Activated naive CD4-positive, alpha-beta T cell treated with anti-CD3 and anti-CD28 coated beads, Interleukin-2, amount 50 U/mL, for 72 hours (primary cell): ENCODE measurements at regions not wholly inside any gene's neighbourhood (a gene's known extent, or its start where the extent isn't known, plus 50 kb on each side); places are given as distances from the start of the nearest gene placed in this dataset.
A peak's percentile ranks its signal among the peaks of the same experiment; 100 is the strongest.
"Not testable (repeated sequence)": the region's sequence is repeated elsewhere in the genome, so short reads cannot be mapped to it uniquely, and the experiment has no call there.

ENCODE experiments used
- ATAC-seq, 2 donors: fragments of 150-1000 bp; cut with Tn5 transposase; 2 replicates each; pipeline ENCODE4 v1.10.0; 2021; ENCODE audit warnings: mild to moderate bottlenecking in 2 of 2, moderate library complexity in 2 of 2
- DNase-seq, 2 donors: peaks; one replicate each; pipeline ENCODE4 v3.0.0; 2021 to 2022; ENCODE audit warnings: low spot score in 2 of 2
- H3K27ac Mint-ChIP-seq, 2 donors: one replicate each; pipeline ENCODE4 v1.8.0; 2022; ENCODE audit warnings: mild to moderate bottlenecking in 2 of 2, mixed read lengths in 2 of 2
- H3K36me3 Mint-ChIP-seq, 2 donors: one replicate each; pipeline ENCODE4 v1.8.0; 2022; ENCODE audit warnings: mixed read lengths in 2 of 2
- H3K9me3 Mint-ChIP-seq, 2 donors: one replicate each; pipeline ENCODE4 v1.8.0; 2022; ENCODE audit warnings: mixed read lengths in 2 of 2

DNA sequence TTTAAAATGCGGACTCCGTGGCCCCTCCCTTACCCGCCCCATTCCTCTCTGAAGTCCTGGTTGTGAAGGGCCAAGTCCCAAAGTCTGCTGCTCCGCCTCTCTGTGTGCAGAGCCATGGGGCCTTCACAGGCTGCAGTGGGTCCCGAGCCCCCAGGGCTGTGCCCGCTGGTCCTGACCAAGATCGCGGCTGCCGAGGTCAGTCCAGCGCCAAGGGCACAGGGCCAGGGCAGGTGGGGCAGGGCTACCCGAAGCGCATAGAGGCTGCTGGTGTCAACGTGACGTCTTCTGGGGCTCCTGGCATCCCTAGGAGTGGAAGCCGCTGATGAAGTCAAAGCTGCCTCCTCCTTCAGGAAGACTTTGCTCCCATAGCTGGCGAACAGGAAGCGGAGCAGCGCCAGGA is 858.8 kb downstream of the TUBA3C start:
- DNase-seq = not testable (repeated sequence)

DNA sequence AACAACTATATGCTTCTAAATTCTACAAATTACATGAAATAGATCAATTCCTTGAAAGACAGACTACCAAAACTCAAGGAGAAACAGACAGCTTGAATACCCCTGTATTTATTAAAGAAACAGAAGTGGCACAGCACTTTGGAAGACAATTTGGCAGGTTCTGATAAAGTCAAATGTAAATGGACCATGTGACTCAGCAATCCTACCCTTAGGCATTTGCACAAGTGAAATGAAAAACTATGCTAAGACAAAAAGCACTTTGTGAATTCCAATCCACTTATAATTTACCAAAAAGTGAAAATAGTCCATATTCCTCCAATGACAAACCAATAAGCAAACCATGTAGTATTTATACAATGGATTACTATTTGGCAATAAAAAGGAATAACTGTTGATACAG is 862.0 kb downstream of the TUBA3C start:
- H3K27ac Mint-ChIP-seq, ATAC-seq, DNase-seq, H3K36me3 Mint-ChIP-seq: not testable (repeated sequence)
- H3K9me3 Mint-ChIP-seq = peaks cover 4 to 11% of the 10 kb centered on the region in 2 donors

More for the DNA sequence above, 858.8 kb downstream of the TUBA3C start:
- not testable (repeated sequence) for H3K36me3 Mint-ChIP-seq, ATAC-seq, H3K9me3 Mint-ChIP-seq, H3K27ac Mint-ChIP-seq

- H3K9me3 Mint-ChIP-seq = peaks cover 17 to 18% of the 10 kb centered on the region in 2 donors
- not testable (repeated sequence) for H3K27ac Mint-ChIP-seq, DNase-seq
- H3K36me3 Mint-ChIP-seq = peaks cover 12 to 15% of the 10 kb centered on the region in 2 donors
- peak in 1 of 2 donors; percentile 59 for ATAC-seq
These were observed 878.3 kb downstream of the TUBA3C start for GRCh38 chr13:18303240-18303813.

DNA sequence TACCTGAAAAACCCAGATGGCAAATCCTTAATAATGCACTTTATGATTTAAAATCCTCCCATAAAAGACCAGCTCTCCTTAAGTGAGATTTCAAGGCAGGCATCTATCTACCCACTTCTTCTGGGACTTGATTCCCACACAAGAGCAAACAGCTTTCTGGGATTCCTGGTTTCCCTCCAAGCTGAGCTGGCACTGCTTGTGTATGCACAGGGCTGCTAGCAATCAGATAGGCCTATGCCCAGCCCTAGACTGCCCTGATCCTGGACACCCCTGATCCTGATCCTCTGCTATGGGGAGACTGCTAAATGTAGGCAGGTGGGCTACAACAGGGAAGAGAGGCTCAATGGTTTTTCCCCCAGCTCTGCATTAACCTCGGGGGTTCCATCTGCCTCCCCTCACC is 880.7 kb downstream of the TUBA3C start:
- Mint-ChIP-seq H3K9me3 (peaks cover 18 to 23% of the 10 kb centered on the region in 2 donors), H3K36me3 (peaks cover 18 to 21% of the 10 kb centered on the region in 2 donors)
- ATAC-seq, H3K27ac Mint-ChIP-seq, DNase-seq: not testable (repeated sequence)

- DNase-seq, H3K27ac Mint-ChIP-seq, ATAC-seq: not testable (repeated sequence)
- Mint-ChIP-seq H3K36me3 (peaks cover 6 to 14% of the 10 kb centered on the region in 2 donors), H3K9me3 (peaks cover 4 to 13% of the 10 kb centered on the region in 2 donors)
These were observed 884.3 kb downstream of the TUBA3C start for GRCh38 chr13:18297359-18297758.

DNA sequence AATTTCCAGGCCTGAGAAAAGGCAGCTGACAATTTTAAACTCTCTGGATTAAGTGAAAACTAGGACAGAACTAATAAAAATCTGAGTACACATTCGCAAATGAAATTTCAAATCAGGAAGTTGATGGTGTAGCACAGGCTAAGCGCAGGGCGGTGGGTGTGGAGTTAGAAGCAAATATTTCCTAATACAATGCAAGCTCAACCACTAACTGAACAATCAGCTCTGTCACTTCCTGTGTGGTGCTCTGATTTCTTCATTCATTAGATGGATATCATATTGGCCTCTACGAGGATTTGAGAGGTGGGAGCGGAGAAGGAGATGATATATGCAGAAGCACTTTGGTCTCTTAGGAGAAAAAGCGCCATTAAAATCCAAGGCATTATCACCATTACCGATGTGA is 885.0 kb downstream of the TUBA3C start:
- not testable (repeated sequence) for ATAC-seq, H3K36me3 Mint-ChIP-seq, H3K27ac Mint-ChIP-seq, H3K9me3 Mint-ChIP-seq, DNase-seq

- H3K36me3 Mint-ChIP-seq, ATAC-seq, DNase-seq, H3K9me3 Mint-ChIP-seq, H3K27ac Mint-ChIP-seq: not testable (repeated sequence)
These were observed 887.3 kb downstream of the TUBA3C start for GRCh38 chr13:18294311-18294710.

DNA sequence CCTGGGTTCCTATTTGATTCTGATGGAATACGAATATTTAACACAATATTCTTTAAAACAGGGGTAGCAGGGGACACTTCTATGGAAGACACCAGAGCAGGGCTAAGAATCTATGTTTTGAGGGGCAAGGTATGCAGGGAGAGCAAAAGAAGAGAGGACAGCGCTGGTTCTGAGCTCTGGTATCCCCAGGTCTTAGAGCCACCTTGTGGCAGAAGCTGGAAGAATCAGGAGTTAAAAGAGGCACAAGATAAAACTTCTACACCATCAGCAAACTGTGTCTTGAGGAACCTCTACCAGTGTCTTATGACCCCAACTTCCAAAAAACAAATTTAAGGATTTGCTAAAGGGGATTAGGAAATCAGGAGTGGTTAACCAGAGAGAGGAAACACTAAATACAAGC is 894.8 kb downstream of the TUBA3C start:
- not testable (repeated sequence) for H3K36me3 Mint-ChIP-seq, H3K9me3 Mint-ChIP-seq, DNase-seq, H3K27ac Mint-ChIP-seq, ATAC-seq

- not testable (repeated sequence) for ATAC-seq, DNase-seq, H3K36me3 Mint-ChIP-seq, H3K9me3 Mint-ChIP-seq, H3K27ac Mint-ChIP-seq
These were observed 896.0 kb downstream of the TUBA3C start for GRCh38 chr13:18285663-18286062.

GRCh38 chr13:18284040-18284439 is 897.6 kb downstream of the TUBA3C start:
- not testable (repeated sequence) for ATAC-seq, H3K9me3 Mint-ChIP-seq, H3K36me3 Mint-ChIP-seq, H3K27ac Mint-ChIP-seq, DNase-seq

DNA sequence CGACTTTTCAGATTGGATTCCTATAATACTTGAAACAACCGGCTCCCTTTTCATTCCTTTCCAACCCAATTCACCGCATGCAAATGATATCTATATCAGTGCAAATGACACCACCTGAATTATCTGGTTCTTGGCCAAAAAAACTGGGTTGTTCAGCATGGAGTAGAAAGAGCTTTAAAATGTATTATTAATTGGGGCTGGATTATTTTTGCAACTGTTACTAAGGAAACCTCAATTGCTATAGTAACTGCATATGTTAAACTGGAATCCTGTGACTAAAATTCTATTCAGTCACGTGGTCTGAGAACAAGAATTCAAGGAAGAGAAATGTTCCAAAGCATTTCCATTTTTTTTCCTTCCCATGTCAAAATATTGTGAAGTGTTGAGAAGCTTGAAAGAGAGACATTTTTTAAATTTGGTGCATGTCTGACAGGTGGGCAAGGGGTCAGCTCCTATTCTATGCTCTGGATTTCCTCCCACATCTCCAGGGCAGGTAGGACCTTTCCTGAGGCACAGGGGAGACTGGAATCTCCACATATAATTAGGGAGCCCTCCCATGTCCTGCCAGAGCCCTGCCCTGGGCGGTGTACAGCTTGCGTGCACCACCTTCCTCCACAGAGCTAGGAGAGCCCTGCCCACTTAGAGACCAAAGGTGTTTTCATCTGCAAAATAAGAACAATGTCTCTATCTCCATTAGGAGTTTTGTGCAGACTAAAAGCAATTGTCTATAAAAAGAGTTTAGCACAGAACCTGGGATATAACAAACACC is 899.6 kb downstream of the TUBA3C start:
- not testable (repeated sequence) for ATAC-seq, DNase-seq, H3K36me3 Mint-ChIP-seq, H3K27ac Mint-ChIP-seq, H3K9me3 Mint-ChIP-seq

- H3K27ac Mint-ChIP-seq, ATAC-seq: not testable (repeated sequence)
These were observed 900.5 kb downstream of the TUBA3C start for GRCh38 chr13:18280904-18281828.

GRCh38 chr13:18279971-18280370 is 901.7 kb downstream of the TUBA3C start:
- not testable (repeated sequence) for DNase-seq, H3K27ac Mint-ChIP-seq, H3K36me3 Mint-ChIP-seq, H3K9me3 Mint-ChIP-seq
- peak in 1 of 2 donors; percentile 47 for ATAC-seq

More at GRCh38 chr13:18280904-18281828, 900.5 kb downstream of the TUBA3C start:
- DNase-seq, H3K36me3 Mint-ChIP-seq, H3K9me3 Mint-ChIP-seq: not testable (repeated sequence)

- not testable (repeated sequence) for H3K9me3 Mint-ChIP-seq, H3K36me3 Mint-ChIP-seq, H3K27ac Mint-ChIP-seq, DNase-seq, ATAC-seq
These were observed 904.3 kb downstream of the TUBA3C start for GRCh38 chr13:18277372-18277771.

DNA sequence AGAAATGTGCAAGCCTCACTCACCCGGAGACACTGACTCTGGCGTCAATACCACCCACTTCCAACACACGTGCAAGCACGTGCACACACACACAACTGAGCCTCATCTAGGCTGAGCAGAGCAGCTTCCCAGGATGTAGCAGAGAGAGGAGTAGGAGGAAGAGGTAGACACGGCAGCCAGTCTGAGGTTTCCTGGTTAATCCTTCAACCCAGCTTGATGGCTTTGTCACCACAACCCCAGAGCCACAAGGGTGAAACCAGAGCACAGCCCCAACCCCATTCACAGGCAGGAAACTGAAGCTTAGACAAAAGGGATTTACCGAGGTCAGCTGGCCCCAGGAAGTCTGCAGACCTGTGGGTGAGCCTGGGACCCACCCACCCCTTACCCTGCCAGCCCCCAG is 905.3 kb downstream of the TUBA3C start:
- H3K9me3 Mint-ChIP-seq, DNase-seq, H3K27ac Mint-ChIP-seq, H3K36me3 Mint-ChIP-seq: not testable (repeated sequence)
- ATAC-seq = peak in 1 of 2 donors; percentile 58

GRCh38 chr13:18273785-18274514 is 907.7 kb downstream of the TUBA3C start:
- H3K9me3 Mint-ChIP-seq, H3K36me3 Mint-ChIP-seq, DNase-seq, H3K27ac Mint-ChIP-seq: not testable (repeated sequence)
- peak in 1 of 2 donors; percentile 46 for ATAC-seq
